ENCODE measurements at regions not wholly inside any gene's neighbourhood (a gene's known extent, or its start where the extent isn't known, plus 50 kb on each side); places are given as distances from the start of the nearest gene placed in this dataset.
A peak's percentile ranks its signal among the peaks of the same experiment; 100 is the strongest.

GRCh38 chr6:99073223-99073622 lies 125.5 kb upstream of the FBXL4 start:
- no peak for DNase-seq (ENCODE audit: low spot score)

DNA sequence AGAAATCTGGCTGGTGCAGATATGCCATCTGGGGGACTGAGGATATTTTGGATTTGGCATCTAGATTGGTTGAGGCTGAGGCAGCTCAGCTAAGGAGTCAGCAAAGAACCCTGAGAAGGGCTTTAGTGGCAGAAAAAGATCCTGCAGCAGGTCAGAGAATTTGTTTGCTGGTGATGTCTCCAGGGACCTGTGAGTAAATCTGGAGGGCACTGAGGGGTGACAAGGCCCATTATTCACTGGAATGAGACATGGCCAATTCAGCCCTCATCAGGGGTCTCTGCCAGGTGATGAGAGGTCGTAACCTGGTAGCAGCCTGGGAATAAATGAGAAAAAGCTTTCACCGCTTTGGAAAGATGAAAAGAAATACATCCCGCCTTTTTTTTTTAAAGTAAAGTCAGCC lies 118.3 kb upstream of the FBXL4 start:
- no peak for DNase-seq (ENCODE audit: low spot score)

- no peak for DNase-seq (ENCODE audit: low spot score)
Measured at GRCh38 chr6:99064834-99065233, 117.1 kb upstream of the FBXL4 start.

DNA sequence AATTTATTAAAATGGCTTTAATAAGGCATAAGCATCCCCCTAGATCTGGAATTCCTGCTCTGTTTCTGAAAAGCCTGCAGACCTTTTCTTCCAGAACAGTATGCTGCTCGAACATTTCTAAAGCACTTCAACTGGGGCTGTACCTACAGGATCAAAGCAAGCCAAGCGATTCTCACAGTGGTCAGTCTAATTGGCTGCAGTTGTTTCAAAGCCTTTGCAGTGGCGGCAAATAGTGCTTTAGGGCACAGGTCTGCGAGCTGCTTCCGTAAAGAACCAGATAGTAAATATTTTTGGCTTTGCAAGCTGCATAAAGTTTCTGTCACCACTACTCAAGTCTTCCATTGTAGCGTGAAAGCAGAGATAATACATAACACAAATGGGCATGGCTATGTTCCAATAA lies 88.9 kb upstream of the FBXL4 start:
- DNase-seq (ENCODE audit: low spot score), result no peak

DNA sequence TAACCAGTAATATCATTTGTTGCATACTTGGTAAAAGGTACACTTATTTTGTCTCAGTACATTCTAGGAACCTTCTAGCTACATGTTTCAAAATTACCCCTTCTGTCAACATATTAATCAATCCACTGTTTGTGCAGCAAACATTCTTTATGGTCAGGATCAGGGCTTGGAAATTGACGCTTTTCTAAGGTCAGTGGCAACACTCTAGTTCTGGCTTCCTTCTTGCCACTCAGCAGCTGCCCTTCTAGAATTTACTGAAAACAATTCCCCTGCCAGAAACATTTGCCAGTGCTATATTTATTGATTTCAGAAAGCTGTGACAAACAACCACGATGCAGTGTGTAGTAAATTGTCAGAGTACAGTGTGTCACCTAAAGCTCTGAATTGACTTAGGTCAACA lies 84.7 kb upstream of the FBXL4 start:
- no peak for DNase-seq (ENCODE audit: low spot score)

DNA sequence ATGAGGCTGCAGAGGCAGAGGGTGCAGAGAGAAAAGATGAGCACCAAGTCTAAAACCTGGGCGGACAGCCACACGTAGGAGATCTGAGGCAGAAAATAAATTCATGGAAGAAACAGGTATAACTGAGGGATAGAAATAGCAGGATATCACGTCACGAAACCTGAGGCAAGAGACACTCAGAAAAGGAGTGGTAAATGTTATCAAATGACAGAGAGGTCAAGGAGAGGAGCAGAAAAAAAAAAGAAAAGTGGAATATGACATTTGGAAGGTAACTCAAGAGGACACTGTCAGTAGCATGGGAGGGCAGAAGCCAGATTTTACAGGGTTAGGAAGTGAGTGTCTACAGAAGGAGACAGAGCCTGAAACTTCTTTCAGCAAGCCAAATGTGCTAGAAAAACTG lies 84.2 kb upstream of the FBXL4 start:
- no peak for DNase-seq (ENCODE audit: low spot score)

GRCh38 chr6:99030915-99031314 lies 83.2 kb upstream of the FBXL4 start:
- no peak for DNase-seq (ENCODE audit: low spot score)

DNA sequence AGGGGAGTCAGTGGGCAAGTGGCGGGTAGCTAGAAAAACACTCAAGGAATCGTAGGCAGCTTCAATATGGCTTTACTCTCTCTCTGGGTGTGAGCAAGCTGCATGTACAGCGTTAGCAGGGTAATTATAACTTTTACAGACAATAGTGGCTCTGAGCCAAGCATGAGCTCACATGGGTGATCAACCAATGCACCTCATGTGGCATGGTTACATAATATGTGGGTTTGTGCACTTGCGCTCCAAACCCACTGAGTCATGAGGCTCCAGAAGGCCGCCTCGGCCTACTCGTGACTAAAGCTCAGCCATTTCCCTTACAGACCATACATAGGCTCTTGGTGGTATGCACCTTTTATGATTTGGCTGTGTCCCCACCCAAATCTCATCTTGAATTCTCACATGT lies 78.4 kb upstream of the FBXL4 start:
- DNase-seq (ENCODE audit: low spot score), result no peak

GRCh38 chr6:99024089-99024488 lies 76.3 kb upstream of the FBXL4 start:
- no peak for DNase-seq (ENCODE audit: low spot score)

DNA sequence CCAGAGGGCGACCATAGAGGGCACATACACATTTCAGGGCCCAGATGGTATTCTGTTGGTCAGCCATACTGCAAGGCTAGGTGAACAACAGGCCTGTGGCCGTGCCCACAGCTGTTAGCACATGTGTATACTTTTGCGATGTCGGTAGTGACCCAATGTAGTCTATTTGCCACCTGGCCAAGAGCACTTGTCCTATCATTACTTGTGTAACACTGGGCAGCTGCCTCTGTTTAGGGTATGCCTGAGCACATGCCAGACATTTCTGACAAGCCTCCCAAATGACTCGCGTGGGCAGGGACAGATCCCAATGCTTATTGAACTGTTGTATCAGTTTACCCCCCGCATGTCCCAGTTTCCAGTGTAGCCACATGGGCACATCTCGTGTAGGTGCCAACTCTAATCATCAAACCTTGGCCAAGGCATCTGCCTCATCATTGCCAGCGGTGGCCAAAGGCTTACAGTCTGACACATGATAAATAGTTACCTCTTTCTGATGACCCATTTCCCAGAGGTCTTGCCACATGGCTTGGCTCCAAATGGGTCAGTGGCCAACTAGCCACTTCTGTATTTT lies 74.4 kb upstream of the FBXL4 start:
- DNase-seq (ENCODE audit: low spot score), result no peak

DNA sequence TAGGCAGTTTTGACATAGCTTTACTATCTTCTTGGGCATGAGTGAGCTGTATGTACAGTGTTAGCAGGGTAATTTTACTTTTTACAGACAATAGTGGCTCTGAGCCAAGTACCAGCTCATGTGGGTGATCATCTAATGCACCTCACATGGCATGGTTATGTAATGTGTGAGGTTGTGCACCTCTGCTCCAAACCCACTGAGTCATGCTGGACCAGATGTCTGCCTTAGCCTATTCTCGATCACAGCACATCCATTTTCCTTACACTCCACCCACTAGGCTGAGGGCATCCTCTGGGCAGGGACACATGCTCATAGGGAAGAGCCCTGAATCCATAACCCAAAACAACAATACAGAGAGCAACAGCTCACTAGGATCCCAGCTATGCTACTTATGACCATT lies 71.6 kb upstream of the FBXL4 start:
- peak; percentile 48 for DNase-seq (ENCODE audit: low spot score)

- DNase-seq (ENCODE audit: low spot score), result no peak
Measured at GRCh38 chr6:99017150-99017549, 69.4 kb upstream of the FBXL4 start.

- no peak for DNase-seq (ENCODE audit: low spot score)
Measured at GRCh38 chr6:99016355-99016754, 68.6 kb upstream of the FBXL4 start.

GRCh38 chr6:99014061-99014460 lies 66.3 kb upstream of the FBXL4 start:
- no peak for DNase-seq (ENCODE audit: low spot score)

- DNase-seq (ENCODE audit: low spot score), result no peak
Measured at GRCh38 chr6:99013661-99014060, 65.9 kb upstream of the FBXL4 start.

GRCh38 chr6:99013145-99013544 lies 65.4 kb upstream of the FBXL4 start:
- no peak for DNase-seq (ENCODE audit: low spot score)

GRCh38 chr6:99011151-99011550 lies 63.4 kb upstream of the FBXL4 start:
- DNase-seq (ENCODE audit: low spot score), result no peak

DNA sequence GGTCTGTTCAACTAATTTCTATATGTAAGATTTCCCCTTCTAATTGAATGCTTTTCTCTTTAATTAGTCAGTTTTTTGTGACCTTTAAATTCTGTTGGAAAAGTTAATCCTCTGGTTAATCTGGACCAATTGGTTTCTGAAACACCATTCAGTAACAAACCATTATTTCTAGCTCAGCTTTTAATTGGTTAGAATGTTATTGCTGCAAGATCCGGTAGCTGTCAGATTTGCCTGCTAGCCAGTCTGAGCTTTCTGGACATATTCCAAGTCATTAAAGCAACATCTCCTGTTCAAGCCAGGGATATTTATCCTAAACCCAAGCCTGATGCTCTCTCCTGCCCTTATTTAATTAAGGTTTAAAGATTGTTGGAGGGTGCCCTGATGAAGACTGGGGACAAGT lies 55.1 kb upstream of the FBXL4 start:
- DNase-seq (ENCODE audit: low spot score), result no peak

DNA sequence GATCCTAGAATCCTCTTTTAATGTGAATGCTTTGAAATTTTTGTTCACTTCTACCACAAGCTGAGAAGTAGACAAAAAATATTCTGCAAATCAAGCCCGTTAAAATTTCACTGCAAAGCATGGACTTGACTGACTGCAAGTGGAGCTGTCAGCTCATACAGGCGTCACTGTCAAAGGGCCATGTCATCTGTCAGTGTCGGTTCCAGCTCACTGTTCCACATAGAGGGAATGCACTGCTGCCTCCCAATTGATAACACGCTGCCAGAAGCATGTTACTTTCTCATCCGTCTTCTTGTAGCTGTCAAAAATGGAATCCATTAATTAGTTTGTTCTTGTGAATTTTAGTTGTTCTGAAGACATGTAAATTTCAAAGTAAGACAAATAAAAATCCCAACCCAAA lies 50.4 kb upstream of the FBXL4 start:
- DNase-seq (ENCODE audit: low spot score), result no peak
